Skin of body (tissue), 1 donor: ENCODE measurements at regions not wholly inside any gene's neighbourhood (a gene's known extent, or its start where the extent isn't known, plus 50 kb on each side); places are given as distances from the start of the nearest gene placed in this dataset.
A peak's percentile ranks its signal among the peaks of the same experiment; 100 is the strongest.

Experiments
- DNase-seq: peaks from one replicate; lab custom pipeline; 2025; lab: John Stamatoyannopoulos, UW

- DNase-seq, result no peak
Observed at GRCh38 chr3:70840106-70840870, 527.9 kb upstream of the MDFIC2 start.

GRCh38 chr3:70833239-70833960 is 521.0 kb upstream of the MDFIC2 start:
- DNase-seq, result no peak

GRCh38 chr3:70832834-70833205 is 520.4 kb upstream of the MDFIC2 start:
- DNase-seq, result no peak

- peak; percentile 80 for DNase-seq
Observed at GRCh38 chr3:70832089-70832833, 519.8 kb upstream of the MDFIC2 start.

- no peak for DNase-seq
Observed at GRCh38 chr3:70829092-70829491, 516.7 kb upstream of the MDFIC2 start.

GRCh38 chr3:70824773-70825172 is 512.3 kb upstream of the MDFIC2 start:
- DNase-seq, result no peak

- no peak for DNase-seq
Observed at GRCh38 chr3:70824078-70824477, 511.6 kb upstream of the MDFIC2 start.

- no peak for DNase-seq
Observed at GRCh38 chr3:70823622-70824021, 511.2 kb upstream of the MDFIC2 start.

- DNase-seq, result peak; percentile 70
Observed at GRCh38 chr3:70822669-70823068, 510.2 kb upstream of the MDFIC2 start.

GRCh38 chr3:70821602-70822001 is 509.2 kb upstream of the MDFIC2 start:
- no peak for DNase-seq

GRCh38 chr3:70820397-70820796 is 508.0 kb upstream of the MDFIC2 start:
- DNase-seq, result no peak

- DNase-seq, result no peak
Observed at GRCh38 chr3:70818145-70818544, 505.7 kb upstream of the MDFIC2 start.

GRCh38 chr3:70816346-70816745 is 503.9 kb upstream of the MDFIC2 start:
- no peak for DNase-seq

GRCh38 chr3:70815817-70816216 is 503.4 kb upstream of the MDFIC2 start:
- DNase-seq, result no peak

- no peak for DNase-seq
Observed at GRCh38 chr3:70813311-70813710, 500.9 kb upstream of the MDFIC2 start.

GRCh38 chr3:70811880-70812279 is 499.4 kb upstream of the MDFIC2 start:
- DNase-seq, result peak; percentile 39

- no peak for DNase-seq
Observed at GRCh38 chr3:70808881-70809280, 496.4 kb upstream of the MDFIC2 start.

GRCh38 chr3:70806556-70806955 is 494.1 kb upstream of the MDFIC2 start:
- DNase-seq, result no peak

- DNase-seq, result no peak
Observed at GRCh38 chr3:70806021-70806420, 493.6 kb upstream of the MDFIC2 start.

- peak; percentile 47 for DNase-seq
Observed at GRCh38 chr3:70805061-70805889, 492.8 kb upstream of the MDFIC2 start.

GRCh38 chr3:70803891-70804290 is 491.5 kb upstream of the MDFIC2 start:
- DNase-seq, result no peak
